ENCODE measurements at regions not wholly inside any gene's neighbourhood (a gene's known extent, or its start where the extent isn't known, plus 50 kb on each side); places are given as distances from the start of the nearest gene placed in this dataset.
A peak's percentile ranks its signal among the peaks of the same experiment; 100 is the strongest.

DNA sequence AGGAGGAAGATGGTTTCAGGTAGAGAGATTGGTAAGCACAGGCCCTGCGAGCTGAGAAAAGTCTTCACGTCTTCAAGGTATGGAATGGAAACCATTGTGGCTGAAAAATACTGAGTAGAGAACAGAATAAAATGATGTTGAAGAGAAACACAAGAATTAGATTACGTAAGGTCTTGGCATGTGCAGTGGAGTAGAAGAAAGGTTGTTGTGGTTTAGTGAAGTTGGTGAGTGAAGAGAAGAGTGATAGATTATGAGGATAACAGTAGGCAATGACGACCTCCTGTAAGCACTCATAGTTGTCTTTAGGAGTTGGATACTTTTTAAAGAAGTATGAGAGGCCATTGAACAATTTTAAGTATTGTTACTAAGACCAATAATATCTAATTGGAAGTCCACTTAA lies 642.6 kb downstream of the PCDH7 start:
- POLR2A ChIA-PET (ENCODE audit: unreplicated experiment), result no interaction called here
- DNase-seq, result no peak
- no peak overlapping the region for H3K27ac ChIP-seq (ENCODE audit: low read length)
- no peaks in the 10 kb centered on the region for H3K79me2 ChIP-seq (ENCODE audit: low read length)
- BruUV-seq (replicated peaks), result no TSS peak
- no peaks in the 10 kb centered on the region for H3K36me3 ChIP-seq (ENCODE audit: low read depth, low read length)
- TF ChIP-seq EZH2 (IDR thresholded peaks at IDR 0.05; ENCODE audit: low read length, unreplicated experiment), result no peak
- TF ChIP-seq CTCF (conservative IDR thresholded peaks at IDR 0.05; ENCODE audit: low read depth, low read length), result no peak
- no peak for TF ChIP-seq EZH2phosphoT487 (IDR thresholded peaks at IDR 0.05; ENCODE audit: borderline replicate concordance, low read length)
- H3F3A ChIP-seq (ENCODE audit: low read length, unreplicated experiment), result no peaks in the 10 kb centered on the region
- intact Hi-C loops (cut with micrococcal nuclease), result no loop called here
- no peaks in the 10 kb centered on the region for H3K9me2 ChIP-seq (replicated peaks; ENCODE audit: low read length)
- H3K4me1 ChIP-seq (ENCODE audit: insufficient read depth, low read length), result peaks cover 10% of the 10 kb centered on the region; the same call in 1 of the 2 replicates
- no peak overlapping the region for H3K9ac ChIP-seq (ENCODE audit: low read length)
- no peak overlapping the region for H2AFZ ChIP-seq (ENCODE audit: low read length)
- no peaks in the 10 kb centered on the region for H3K27me3 ChIP-seq (ENCODE audit: low read length)
- no peaks in the 10 kb centered on the region for H3K9me3 ChIP-seq (ENCODE audit: low read length)
- no peaks in the 10 kb centered on the region for H4K20me1 ChIP-seq (ENCODE audit: low read length)
- H3K4me3 ChIP-seq (ENCODE audit: low read length), result no peak overlapping the region
- CTCF ChIA-PET, result no interaction called here
- no peak for ATAC-seq
- no peak overlapping the region for H3K4me2 ChIP-seq (ENCODE audit: low read length)

GRCh38 chr4:31365006-31365690 lies 645.0 kb downstream of the PCDH7 start:
- intact Hi-C loops (cut with micrococcal nuclease), result no loop called here
- H3K27me3 ChIP-seq (ENCODE audit: low read length), result no peaks in the 10 kb centered on the region
- no peaks in the 10 kb centered on the region for H3K79me2 ChIP-seq (ENCODE audit: low read length)
- no peak overlapping the region for H3K27ac ChIP-seq (ENCODE audit: low read length)
- no peak overlapping the region for H2AFZ ChIP-seq (ENCODE audit: low read length)
- peaks cover 10% of the 10 kb centered on the region; the same call in 1 of the 2 replicates for H3K4me1 ChIP-seq (ENCODE audit: insufficient read depth, low read length)
- no peaks in the 10 kb centered on the region for H3K36me3 ChIP-seq (ENCODE audit: low read depth, low read length)
- no peak overlapping the region for H3K9ac ChIP-seq (ENCODE audit: low read length)
- ChIA-PET POLR2A (ENCODE audit: unreplicated experiment) (no interaction called here), CTCF (no interaction called here)
- ATAC-seq, result no peak
- H4K20me1 ChIP-seq (ENCODE audit: low read length), result no peaks in the 10 kb centered on the region
- H3K9me2 ChIP-seq (replicated peaks; ENCODE audit: low read length), result no peaks in the 10 kb centered on the region
- no peak overlapping the region for H3K4me2 ChIP-seq (ENCODE audit: low read length)
- BruUV-seq (replicated peaks), result no TSS peak
- H3K4me3 ChIP-seq (ENCODE audit: low read length), result no peak overlapping the region
- no peak for DNase-seq
- H3F3A ChIP-seq (ENCODE audit: low read length, unreplicated experiment), result no peaks in the 10 kb centered on the region
- TF ChIP-seq EZH2 (IDR thresholded peaks at IDR 0.05; ENCODE audit: low read length, unreplicated experiment) (no peak), EZH2phosphoT487 (IDR thresholded peaks at IDR 0.05; ENCODE audit: borderline replicate concordance, low read length) (no peak), CTCF (conservative IDR thresholded peaks at IDR 0.05; ENCODE audit: low read depth, low read length) (no peak)
- H3K9me3 ChIP-seq (ENCODE audit: low read length), result no peaks in the 10 kb centered on the region

DNA sequence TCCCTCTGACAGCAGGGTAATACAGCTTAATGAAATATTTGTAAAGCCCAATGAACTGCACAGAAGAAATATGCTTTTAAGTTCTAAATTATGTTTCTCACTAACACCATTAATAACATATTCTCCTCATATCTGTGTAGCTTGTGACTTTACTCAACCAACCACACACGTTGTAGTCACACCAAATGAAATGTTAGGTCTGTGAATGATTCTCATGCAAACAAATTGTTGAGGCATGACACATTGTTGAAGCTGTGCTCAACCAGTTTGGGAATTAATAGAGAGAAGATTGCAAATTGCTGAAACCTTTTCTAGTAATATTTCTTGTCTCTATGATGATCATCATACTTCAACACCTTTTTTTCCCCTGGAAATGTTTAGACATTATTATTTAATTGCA lies 645.9 kb downstream of the PCDH7 start:
- H3K9me3 ChIP-seq (ENCODE audit: low read length), result no peaks in the 10 kb centered on the region
- intact Hi-C loops (cut with micrococcal nuclease), result no loop called here
- TF ChIP-seq EZH2 (IDR thresholded peaks at IDR 0.05; ENCODE audit: low read length, unreplicated experiment), result no peak
- TF ChIP-seq CTCF (conservative IDR thresholded peaks at IDR 0.05; ENCODE audit: low read depth, low read length), result no peak
- no peak for TF ChIP-seq EZH2phosphoT487 (IDR thresholded peaks at IDR 0.05; ENCODE audit: borderline replicate concordance, low read length)
- no TSS peak for BruUV-seq (replicated peaks)
- no peak overlapping the region for H3K4me2 ChIP-seq (ENCODE audit: low read length)
- H3K27me3 ChIP-seq (ENCODE audit: low read length), result no peaks in the 10 kb centered on the region
- 0 out of 2 replicates have a peak overlapping the region, but pooled peaks have one; percentile 13 for H3K27ac ChIP-seq (ENCODE audit: low read length)
- peaks cover 10% of the 10 kb centered on the region; the same call in 1 of the 2 replicates for H3K4me1 ChIP-seq (ENCODE audit: insufficient read depth, low read length)
- H3K79me2 ChIP-seq (ENCODE audit: low read length), result no peaks in the 10 kb centered on the region
- no peak overlapping the region for H2AFZ ChIP-seq (ENCODE audit: low read length)
- no peak overlapping the region for H3K9ac ChIP-seq (ENCODE audit: low read length)
- DNase-seq (peak; percentile 61), ATAC-seq (peak; percentile 53; the same call in 1 of the 2 replicates)
- ChIA-PET POLR2A (ENCODE audit: unreplicated experiment) (no interaction called here), CTCF (no interaction called here)
- no peaks in the 10 kb centered on the region for H4K20me1 ChIP-seq (ENCODE audit: low read length)
- no peaks in the 10 kb centered on the region for H3F3A ChIP-seq (ENCODE audit: low read length, unreplicated experiment)
- H3K36me3 ChIP-seq (ENCODE audit: low read depth, low read length), result no peaks in the 10 kb centered on the region
- no peak overlapping the region for H3K4me3 ChIP-seq (ENCODE audit: low read length)
- H3K9me2 ChIP-seq (replicated peaks; ENCODE audit: low read length), result no peaks in the 10 kb centered on the region
